Urothelium cell line (cell line): ENCODE measurements at regions not wholly inside any gene's neighbourhood (a gene's known extent, or its start where the extent isn't known, plus 50 kb on each side); places are given as distances from the start of the nearest gene placed in this dataset.

Source experiments
- DNase-seq: peaks from one replicate; pipeline ENCODE4 v3.0.0; 2011; ENCODE audit warnings: low spot score, mixed read lengths
- FAIRE-seq: peaks from 2 replicates; lab custom pipeline; 2011; peaks lifted over from hg19 to GRCh38; lab: Jason Lieb, UNC

- FAIRE-seq: no peak
- no peak for DNase-seq
These were observed 117.4 kb upstream of the PRDM1 start for GRCh38 chr6:105968603-105969333.

DNA sequence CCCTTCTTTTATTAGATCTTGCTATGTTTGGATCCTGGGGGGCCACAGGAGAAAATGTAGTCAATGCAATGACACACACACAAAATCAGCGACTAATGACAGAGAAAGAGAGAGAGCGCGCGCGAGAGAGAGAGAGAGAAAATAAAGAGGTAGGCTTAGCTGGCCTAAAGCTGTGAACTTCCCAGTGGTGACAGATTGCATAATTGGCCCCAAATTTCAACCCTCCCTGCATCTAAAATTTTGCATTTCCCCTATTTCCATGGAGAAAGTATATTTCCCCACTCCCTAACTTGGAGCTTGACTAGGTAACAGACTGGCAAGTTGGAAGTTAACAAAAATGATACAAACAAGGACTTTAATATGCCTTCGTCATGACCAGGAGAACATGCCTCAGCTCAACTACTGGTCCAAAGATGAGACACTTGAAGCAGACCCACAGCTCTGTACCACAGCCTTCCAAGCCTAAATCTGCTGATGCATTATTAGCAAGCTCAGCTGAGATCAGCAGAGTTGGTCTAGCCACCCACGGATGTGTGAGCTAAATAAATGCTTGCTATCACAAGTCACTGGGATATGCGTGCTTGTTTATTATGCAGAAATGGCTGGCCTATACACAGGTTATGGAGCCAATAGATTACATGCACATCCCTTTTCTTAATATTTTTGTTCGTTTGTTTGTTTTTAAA, 118.1 kb upstream of the PRDM1 start:
- DNase-seq (no peak), FAIRE-seq (no peak)

DNA sequence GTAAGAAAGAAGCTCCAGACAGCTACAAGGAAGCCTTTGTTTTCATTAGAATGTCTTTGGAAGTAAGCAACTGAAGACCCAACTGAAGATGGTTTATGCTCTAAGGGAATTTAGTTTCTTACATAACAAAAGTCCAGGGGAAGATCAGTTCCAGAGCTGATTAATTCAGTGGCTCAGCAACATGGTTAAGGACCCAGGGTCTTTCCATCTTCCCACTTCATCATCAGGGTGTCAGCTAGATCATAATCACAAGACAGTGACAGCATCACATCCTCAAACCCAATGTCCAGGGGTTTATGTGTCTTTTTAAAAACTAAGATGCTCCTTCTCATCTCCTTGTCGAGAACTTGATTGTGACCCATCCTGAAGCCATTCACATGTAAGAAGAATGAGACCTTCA, 119.7 kb upstream of the PRDM1 start:
- FAIRE-seq (no peak), DNase-seq (no peak)

DNA sequence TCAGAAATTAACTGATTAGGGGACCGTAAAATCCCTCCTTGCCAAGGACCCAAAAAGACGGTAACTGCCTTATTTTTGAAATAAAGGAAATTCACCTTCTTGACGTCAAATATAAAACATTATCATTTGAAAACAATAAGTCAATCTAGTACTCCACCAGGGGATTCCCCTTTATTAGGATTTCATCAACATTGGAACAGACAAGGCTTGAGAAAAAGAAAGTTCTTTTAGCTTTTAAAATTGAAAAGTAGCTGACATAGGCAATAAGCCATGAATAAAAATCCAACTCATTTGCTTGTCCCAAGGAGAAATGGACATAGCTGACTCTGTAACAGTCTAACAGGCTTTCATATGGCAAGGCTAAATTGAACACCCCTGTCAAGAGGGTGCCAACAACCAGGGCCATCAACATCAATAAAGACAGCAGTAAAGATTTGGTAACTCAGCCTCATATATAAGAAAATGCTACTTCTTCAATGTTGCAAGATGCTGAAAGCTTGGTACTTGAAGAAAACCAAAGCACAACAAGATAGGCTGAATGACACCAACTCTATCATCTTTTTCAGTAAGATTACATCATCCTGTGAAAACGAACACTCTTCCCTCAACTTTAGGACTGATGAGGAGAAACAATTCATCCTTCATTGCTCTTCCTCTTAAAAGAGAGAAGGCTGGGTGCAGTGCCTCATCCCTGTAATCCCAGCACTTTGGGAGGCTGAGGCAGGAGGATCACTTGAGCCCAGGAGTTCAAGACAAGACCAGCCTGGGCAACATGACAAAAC, 121.0 kb upstream of the PRDM1 start:
- DNase-seq: no peak
- FAIRE-seq: no peak

GRCh38 chr6:105954148-105954547, 132.0 kb upstream of the PRDM1 start:
- no peak for DNase-seq
- FAIRE-seq: no peak

DNA sequence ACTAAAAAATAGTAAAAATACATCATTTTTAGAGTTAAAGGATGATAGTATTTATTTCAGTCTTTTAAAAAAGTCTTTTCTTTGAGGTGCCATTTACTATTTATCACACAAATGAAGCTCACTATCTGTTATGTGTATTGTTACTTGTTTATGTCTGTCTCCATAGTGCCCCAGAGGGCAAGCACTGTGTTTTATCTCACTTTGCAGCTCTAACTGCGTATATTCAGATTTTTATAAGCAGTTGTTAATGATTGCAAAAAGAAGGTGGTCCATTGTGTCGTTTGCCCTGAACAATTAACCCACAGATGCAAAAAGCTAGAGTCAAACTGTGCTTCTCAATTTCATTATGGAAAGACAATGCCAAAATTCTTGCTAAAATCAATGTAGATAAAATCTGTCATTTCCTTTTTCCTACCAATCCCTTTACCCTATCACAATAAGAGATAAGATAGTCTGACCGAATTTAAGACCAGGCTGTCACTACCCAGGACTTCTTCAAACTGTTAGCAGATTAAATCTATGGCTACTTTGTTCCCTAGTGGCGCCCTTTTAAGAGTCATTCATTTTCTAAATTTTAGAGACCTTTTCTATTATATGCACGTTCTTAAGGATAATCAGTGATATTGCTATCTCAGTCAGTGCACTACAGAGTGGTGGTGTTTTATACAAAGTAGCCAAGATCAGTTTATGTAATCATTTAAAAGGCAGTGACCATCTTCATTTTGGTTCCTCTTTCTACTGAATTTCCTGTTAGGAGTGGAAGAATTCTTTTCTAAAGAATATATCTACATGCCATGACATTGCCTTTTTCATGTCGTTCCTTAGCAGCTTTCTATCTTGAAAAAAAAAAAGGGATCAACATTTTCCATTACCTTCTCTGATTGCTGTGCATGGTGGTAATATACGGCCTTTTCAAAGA, 133.1 kb upstream of the PRDM1 start:
- FAIRE-seq: no peak

GRCh38 chr6:105952326-105952725, 133.8 kb upstream of the PRDM1 start:
- FAIRE-seq: no peak
- no peak for DNase-seq

More for the DNA sequence above, 133.1 kb upstream of the PRDM1 start:
- DNase-seq: no peak

GRCh38 chr6:105951322-105951721, 134.8 kb upstream of the PRDM1 start:
- DNase-seq (no peak), FAIRE-seq (no peak)

- DNase-seq: no peak
- no peak for FAIRE-seq
These were observed 136.3 kb upstream of the PRDM1 start for GRCh38 chr6:105949869-105950268.

DNA sequence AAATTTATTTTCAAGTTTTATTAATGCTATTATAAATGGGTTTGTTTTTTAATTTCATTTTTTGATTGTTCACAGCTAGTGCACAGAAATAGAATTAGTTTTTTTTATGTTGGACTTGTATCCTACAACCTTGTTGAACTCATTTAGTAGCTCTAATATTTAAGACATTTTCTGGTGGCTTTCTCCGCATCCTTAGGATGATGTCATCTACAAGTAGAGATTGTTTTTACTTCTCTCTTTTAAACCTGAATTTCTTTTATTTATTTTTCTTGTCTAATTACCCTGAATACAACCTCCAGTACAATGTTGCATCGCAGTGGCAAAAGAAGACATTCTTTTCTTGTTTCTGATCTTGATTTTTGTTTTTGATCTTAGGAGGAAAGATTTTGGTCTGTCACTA, 142.6 kb upstream of the PRDM1 start:
- DNase-seq (no peak), FAIRE-seq (no peak)

DNA sequence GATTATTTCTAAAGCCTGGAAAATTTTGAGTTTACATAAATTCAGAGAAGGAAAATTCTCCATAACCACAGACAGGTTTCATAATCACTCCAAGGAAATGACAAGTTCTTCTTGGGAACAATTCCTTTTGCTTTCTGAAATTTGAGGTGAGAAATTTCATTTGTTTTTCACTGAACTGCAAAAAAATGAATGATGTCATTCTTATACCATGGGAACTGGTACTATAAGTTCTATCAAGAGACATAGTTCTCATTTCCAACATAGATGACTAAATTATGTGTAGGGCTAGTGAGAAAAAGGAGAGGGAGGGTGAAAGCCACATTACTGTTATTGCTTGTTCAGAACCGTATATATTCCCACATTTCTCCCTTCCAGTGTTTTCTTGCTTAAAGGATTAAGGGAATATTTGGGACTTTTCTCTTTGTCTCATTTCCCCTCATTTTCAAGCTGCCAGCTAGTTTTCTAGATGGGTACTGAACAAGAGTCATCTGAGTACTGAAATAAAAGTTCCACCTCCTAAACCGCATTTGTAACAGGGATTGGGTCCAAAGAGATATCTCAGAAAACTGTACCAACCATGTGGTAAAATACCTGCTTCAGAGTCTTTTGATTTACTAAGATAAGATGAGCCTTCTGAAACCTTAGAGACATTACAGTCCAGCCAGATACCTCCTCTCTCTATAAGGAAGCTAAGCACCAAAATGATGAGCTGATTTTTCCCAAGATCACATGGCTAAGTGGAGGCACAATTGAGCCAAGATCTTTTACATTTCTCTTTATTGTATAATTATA, 144.3 kb upstream of the PRDM1 start:
- FAIRE-seq (no peak), DNase-seq (no peak)

GRCh38 chr6:105940990-105941389, 145.1 kb upstream of the PRDM1 start:
- no peak for FAIRE-seq
- no peak for DNase-seq

DNA sequence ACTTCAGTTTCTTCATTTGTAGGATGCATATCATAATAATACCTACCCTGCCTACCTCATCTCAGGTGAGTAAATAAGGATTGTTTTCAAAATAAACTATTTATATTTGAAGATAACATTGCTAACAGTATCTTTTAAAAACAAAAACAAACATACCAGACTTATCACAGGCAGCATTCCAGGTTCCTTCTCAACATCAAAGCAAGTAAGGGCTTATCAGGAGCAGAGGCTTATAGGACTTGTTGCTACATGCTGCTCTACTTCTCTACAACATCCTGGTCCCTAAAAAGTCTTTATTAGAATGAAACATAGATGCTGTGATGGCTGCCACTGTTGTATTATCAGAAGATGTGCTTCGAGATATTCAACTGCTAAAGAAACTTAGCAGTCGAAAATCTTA, 149.2 kb upstream of the PRDM1 start:
- FAIRE-seq (no peak), DNase-seq (no peak)

GRCh38 chr6:105935416-105935815, 150.7 kb upstream of the PRDM1 start:
- DNase-seq (no peak), FAIRE-seq (no peak)

- DNase-seq: no peak
- FAIRE-seq: no peak
These were observed 151.4 kb upstream of the PRDM1 start for GRCh38 chr6:105934708-105935107.

DNA sequence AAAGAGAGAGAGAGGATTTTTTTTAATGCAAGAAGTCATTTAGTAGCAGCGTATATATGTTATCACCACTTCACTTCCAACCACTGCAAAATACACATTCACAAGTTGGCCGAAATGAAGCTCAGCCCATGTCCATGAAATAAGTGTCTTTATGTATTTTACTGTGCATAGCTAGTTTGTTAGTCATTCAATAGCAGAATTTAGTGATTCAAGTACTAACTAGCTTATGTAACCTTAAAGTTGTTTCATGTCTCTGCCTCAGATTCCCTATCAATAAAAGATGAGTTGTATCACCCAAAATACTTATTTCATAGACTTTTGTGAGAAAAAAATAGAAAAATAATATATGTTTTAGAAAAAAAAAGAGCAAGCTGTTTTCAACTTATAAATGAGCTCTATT, 153.7 kb upstream of the PRDM1 start:
- FAIRE-seq (no peak), DNase-seq (no peak)

GRCh38 chr6:105929626-105930025, 156.5 kb upstream of the PRDM1 start:
- FAIRE-seq (no peak), DNase-seq (no peak)

DNA sequence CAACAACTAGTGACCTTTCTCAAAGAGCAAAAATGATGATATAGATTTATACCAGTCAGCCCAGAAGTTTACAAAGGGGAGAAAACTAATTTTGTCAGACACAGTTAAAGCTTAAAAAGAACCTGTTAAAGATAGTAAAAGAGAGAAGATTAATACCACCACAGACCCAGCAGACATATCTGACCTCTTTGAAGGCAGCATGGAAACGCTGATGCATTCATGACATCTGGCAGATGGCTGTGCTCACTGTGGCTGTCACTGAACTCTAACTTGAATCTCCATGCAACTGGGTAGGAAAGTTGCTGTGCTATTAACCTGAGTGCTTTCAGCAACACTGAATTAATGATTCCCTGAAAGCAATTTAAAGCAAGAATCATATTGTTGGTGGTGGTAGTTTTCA, 159.8 kb upstream of the PRDM1 start:
- FAIRE-seq (no peak), DNase-seq (no peak)

GRCh38 chr6:105925706-105926105, 160.4 kb upstream of the PRDM1 start:
- FAIRE-seq: no peak
- no peak for DNase-seq

- no peak for FAIRE-seq
These were observed 164.4 kb upstream of the PRDM1 start for GRCh38 chr6:105921781-105922180.

More at GRCh38 chr6:105921781-105922180, 164.4 kb upstream of the PRDM1 start:
- DNase-seq: no peak
